KMS-11 (cell line): ENCODE measurements at regions not wholly inside any gene's neighbourhood (a gene's known extent, or its start where the extent isn't known, plus 50 kb on each side); places are given as distances from the start of the nearest gene placed in this dataset.

Source experiments
- H2AFZ ChIP-seq: fragments of 200-600 bp; sonication (generic); 2 replicates; pipeline ENCODE4 v1.6.1; 2016; ENCODE audit warnings: antibody characterized with exemption, mixed run types, low read depth
- H3K27ac ChIP-seq: fragments of 200-600 bp; sonication (generic); 2 replicates; pipeline ENCODE4 v1.6.1; 2016; ENCODE audit warnings: mild to moderate bottlenecking, mixed run types
- H3K27me3 ChIP-seq: fragments of 200-600 bp; sonication (generic); 2 replicates; pipeline ENCODE4 v1.6.1; 2017; ENCODE audit warnings: mild to moderate bottlenecking, low read depth, mixed run types, moderate library complexity; ENCODE audit not compliant: insufficient read depth
- H3K36me3 ChIP-seq: fragments of 200-600 bp; sonication (generic); 2 replicates; pipeline ENCODE4 v1.6.1; 2017; ENCODE audit warnings: mild to moderate bottlenecking, mixed run types; ENCODE audit not compliant: insufficient read depth
- H3K4me1 ChIP-seq: fragments of 200-600 bp; sonication (generic); 2 replicates; pipeline ENCODE4 v1.6.1; 2016; ENCODE audit warnings: mild to moderate bottlenecking, low read depth, mixed run types; ENCODE audit not compliant: poor library complexity, severe bottlenecking
- H3K4me2 ChIP-seq: fragments of 200-600 bp; sonication (generic); 2 replicates; pipeline ENCODE4 v1.7.0; 2016; ENCODE audit warnings: mild to moderate bottlenecking, mixed run types
- H3K4me3 ChIP-seq: fragments of 200-600 bp; sonication (generic); IDR thresholded peaks from 2 replicates; pipeline ENCODE4 v1.6.1; 2017; ENCODE audit warnings: low read depth, low read length, mixed read lengths; ENCODE audit not compliant: insufficient read depth
- H3K79me2 ChIP-seq: fragments of 200-600 bp; sonication (generic); 2 replicates; pipeline ENCODE4 v1.6.1; 2016; ENCODE audit warnings: low read depth, mixed run types; ENCODE audit not compliant: insufficient read depth
- H3K9ac ChIP-seq: fragments of 200-600 bp; sonication (generic); 2 replicates; pipeline ENCODE4 v1.6.1; 2016; ENCODE audit warnings: mild to moderate bottlenecking, mixed run types
- H4K20me1 ChIP-seq: fragments of 200-600 bp; sonication (generic); 2 replicates; pipeline ENCODE4 v1.6.1; 2016; ENCODE audit warnings: mild to moderate bottlenecking, mixed run types; ENCODE audit not compliant: insufficient read depth
- CTCF ChIP-seq: fragments of 200-600 bp; sonication (generic); conservative IDR thresholded peaks from 2 replicates; pipeline ENCODE4 v1.6.1; 2017; ENCODE audit warnings: low read depth, mild to moderate bottlenecking, antibody characterized with exemption, low read length, moderate library complexity, mixed read lengths

GRCh38 chr12:66059666-66060065 is 70.9 kb downstream of the LLPH start:
- Histone ChIP-seq H3K4me2 (no peak overlapping the region), H3K9ac (no peak overlapping the region)
- no peak for TF ChIP-seq CTCF

GRCh38 chr12:66058554-66058953 is 72.0 kb downstream of the LLPH start:
- no peak for TF ChIP-seq CTCF
- no peak overlapping the region for H3K4me3 ChIP-seq
- peaks cover 5% of the 10 kb centered on the region for H3K4me1 ChIP-seq
- H3K4me2 ChIP-seq: no peak overlapping the region
- no peaks in the 10 kb centered on the region for H3K27me3 ChIP-seq
- H3K9ac ChIP-seq: no peak overlapping the region
- no peak overlapping the region for H3K27ac ChIP-seq
- H4K20me1 ChIP-seq: no peaks in the 10 kb centered on the region
- H2AFZ ChIP-seq: no peak overlapping the region
- no peaks in the 10 kb centered on the region for H3K36me3 ChIP-seq
- H3K79me2 ChIP-seq: no peaks in the 10 kb centered on the region

More at GRCh38 chr12:66059666-66060065, 70.9 kb downstream of the LLPH start:
- Histone ChIP-seq H3K27ac (no peak overlapping the region), H3K4me1 (no peaks in the 10 kb centered on the region), H3K27me3 (peaks cover 2% of the 10 kb centered on the region; the same call in 1 of the 2 replicates), H3K36me3 (no peaks in the 10 kb centered on the region), H2AFZ (no peak overlapping the region), H3K4me3 (no peak overlapping the region), H4K20me1 (no peaks in the 10 kb centered on the region), H3K79me2 (no peaks in the 10 kb centered on the region)

- H3K27me3 ChIP-seq: no peaks in the 10 kb centered on the region
- H2AFZ ChIP-seq: no peak overlapping the region
- H3K9ac ChIP-seq: no peak overlapping the region
These were observed 74.7 kb downstream of the LLPH start for GRCh38 chr12:66055837-66056319.

GRCh38 chr12:66052988-66053615 is 77.4 kb downstream of the LLPH start:
- Histone ChIP-seq H3K4me1 (peaks cover 20% of the 10 kb centered on the region), H3K4me3 (no peak overlapping the region), H2AFZ (no peak overlapping the region), H3K36me3 (no peaks in the 10 kb centered on the region), H3K4me2 (peak overlapping the region; percentile 44; the same call in 1 of the 2 replicates), H3K27me3 (no peaks in the 10 kb centered on the region), H3K9ac (no peak overlapping the region), H3K27ac (peak overlapping the region; percentile 20; the same call in 1 of the 2 replicates), H4K20me1 (no peaks in the 10 kb centered on the region), H3K79me2 (no peaks in the 10 kb centered on the region)
- no peak for TF ChIP-seq CTCF

More at GRCh38 chr12:66055837-66056319, 74.7 kb downstream of the LLPH start:
- TF ChIP-seq CTCF: no peak
- H3K27ac ChIP-seq: no peak overlapping the region
- H3K36me3 ChIP-seq: no peaks in the 10 kb centered on the region
- H3K4me2 ChIP-seq: no peak overlapping the region
- no peaks in the 10 kb centered on the region for H4K20me1 ChIP-seq
- H3K79me2 ChIP-seq: no peaks in the 10 kb centered on the region
- no peak overlapping the region for H3K4me3 ChIP-seq
- H3K4me1 ChIP-seq: peaks cover 20% of the 10 kb centered on the region
